ENCODE measurements at regions not wholly inside any gene's neighbourhood (a gene's known extent, or its start where the extent isn't known, plus 50 kb on each side); places are given as distances from the start of the nearest gene placed in this dataset.

DNA sequence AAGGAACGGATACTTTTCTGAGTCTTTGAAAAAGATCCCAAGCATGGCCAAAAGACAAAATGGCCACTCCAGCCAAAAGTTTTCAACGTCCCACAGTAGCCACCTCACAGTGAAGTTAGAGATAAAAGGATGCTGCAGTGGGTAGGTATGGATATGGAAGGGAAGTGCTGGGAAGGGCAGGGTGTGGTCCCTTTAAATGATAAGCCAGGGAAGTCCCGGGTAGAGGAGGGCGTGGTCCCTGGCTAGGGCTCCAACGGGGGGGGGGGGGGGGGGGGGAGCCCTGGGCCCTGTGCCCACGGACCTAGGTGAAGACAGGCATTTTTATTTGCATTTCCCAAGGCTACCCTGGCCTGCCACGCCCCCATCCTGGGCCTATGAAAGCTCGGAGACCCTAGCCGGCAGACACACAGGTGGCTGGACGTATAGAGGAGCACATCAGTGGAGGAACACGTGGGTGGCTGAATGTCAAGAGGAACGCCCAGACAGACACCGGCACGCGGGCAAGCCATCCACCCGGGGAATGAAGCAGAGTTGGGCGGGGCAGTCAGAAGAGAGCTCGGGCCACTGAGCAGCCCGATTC, 306.7 kb downstream of the NFIB start:
- peaks cover 17% of the 10 kb centered on the region for H3K9me3 Mint-ChIP-seq
- H3K4me1 Mint-ChIP-seq: no peaks in the 10 kb centered on the region
- ATAC-seq (replicated peaks; ENCODE audit: extremely low read depth, poor library complexity, severe bottlenecking): no peak
- no peaks in the 10 kb centered on the region for H3K27me3 Mint-ChIP-seq
- no peaks in the 10 kb centered on the region for H3K36me3 Mint-ChIP-seq (ENCODE audit: insufficient read depth)
- H3K27ac Mint-ChIP-seq (ENCODE audit: low read depth): no peak overlapping the region
- H3K4me3 Mint-ChIP-seq: no peak overlapping the region
- no peak for DNase-seq (ENCODE audit: low spot score in 2 of 2)

DNA sequence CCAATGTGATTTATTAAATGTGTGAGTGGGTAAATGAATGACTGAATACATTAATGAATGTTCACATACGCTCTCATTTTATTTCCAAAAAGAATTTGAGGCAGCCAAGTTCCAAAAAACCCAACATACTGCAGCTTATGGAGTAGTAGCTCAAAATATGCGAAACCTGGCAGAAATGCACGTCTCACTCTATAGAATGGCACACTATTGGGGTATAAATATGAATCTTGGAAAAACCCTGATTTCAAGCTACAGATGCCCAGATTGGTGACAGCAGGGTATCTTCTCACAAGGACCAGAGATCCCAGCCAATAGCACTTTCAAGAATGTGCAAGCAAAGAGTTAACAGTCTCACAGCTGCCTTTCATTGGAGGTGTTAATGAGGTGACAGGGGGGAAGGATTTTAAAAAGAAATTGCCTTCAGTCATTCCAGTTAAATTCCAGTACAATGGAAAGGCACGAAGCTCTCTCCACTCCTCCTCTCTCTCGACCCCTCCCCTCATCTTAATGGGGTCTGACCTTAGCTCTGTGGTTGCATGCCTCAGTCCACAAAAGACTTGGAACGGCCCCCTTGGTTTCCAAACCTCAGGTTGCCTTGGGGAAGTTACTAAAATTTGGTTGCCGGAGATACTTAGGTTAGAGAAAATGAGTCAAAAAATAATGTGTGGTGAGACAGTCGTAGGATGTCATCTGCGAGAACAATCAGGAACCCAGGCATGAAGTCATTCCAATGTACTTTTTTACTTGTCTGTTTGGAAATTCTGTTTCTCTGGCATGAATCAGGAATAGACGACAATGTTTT, 307.4 kb downstream of the NFIB start:
- ATAC-seq (replicated peaks; ENCODE audit: extremely low read depth, poor library complexity, severe bottlenecking): no peak
- H3K4me1 Mint-ChIP-seq: no peaks in the 10 kb centered on the region
- no peaks in the 10 kb centered on the region for H3K36me3 Mint-ChIP-seq (ENCODE audit: insufficient read depth)

GRCh38 chr9:14004110-14004509, 309.8 kb downstream of the NFIB start:
- no peak overlapping the region for H3K27ac Mint-ChIP-seq (ENCODE audit: low read depth)
- no peak for ATAC-seq (replicated peaks; ENCODE audit: extremely low read depth, poor library complexity, severe bottlenecking)

More for the DNA sequence above, 307.4 kb downstream of the NFIB start:
- no peaks in the 10 kb centered on the region for H3K27me3 Mint-ChIP-seq
- peaks cover 17% of the 10 kb centered on the region for H3K9me3 Mint-ChIP-seq
- DNase-seq (ENCODE audit: low spot score in 2 of 2): no peak
- no peak overlapping the region for H3K4me3 Mint-ChIP-seq
- no peak overlapping the region for H3K27ac Mint-ChIP-seq (ENCODE audit: low read depth)

DNA sequence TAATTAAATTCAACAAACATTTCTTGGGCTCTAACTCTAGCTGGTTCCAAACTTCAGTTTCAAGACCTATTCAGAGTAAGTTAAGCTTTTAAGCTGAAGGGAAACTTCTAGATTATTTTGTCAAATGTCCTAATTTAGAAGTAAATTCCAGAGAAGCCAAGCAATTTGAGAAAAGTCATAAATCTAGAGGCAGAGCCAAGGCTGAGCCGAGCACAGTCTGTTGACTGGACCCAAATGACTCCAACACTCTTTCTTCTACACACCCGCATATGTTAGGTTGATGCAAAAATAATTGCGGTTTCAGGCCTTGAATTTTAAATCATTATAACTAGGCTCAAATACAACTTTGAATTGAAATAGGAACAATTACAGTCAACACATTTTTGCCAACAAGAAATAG, 319.7 kb downstream of the NFIB start:
- Mint-ChIP-seq H3K4me3 (no peak overlapping the region), H3K4me1 (no peaks in the 10 kb centered on the region)
- DNase-seq (ENCODE audit: low spot score in 2 of 2): no peak

More at GRCh38 chr9:14004110-14004509, 309.8 kb downstream of the NFIB start:
- DNase-seq (ENCODE audit: low spot score in 2 of 2): no peak
- no peaks in the 10 kb centered on the region for H3K36me3 Mint-ChIP-seq (ENCODE audit: insufficient read depth)
- no peaks in the 10 kb centered on the region for H3K4me1 Mint-ChIP-seq
- no peak overlapping the region for H3K4me3 Mint-ChIP-seq
- peaks cover 19% of the 10 kb centered on the region for H3K9me3 Mint-ChIP-seq
- no peaks in the 10 kb centered on the region for H3K27me3 Mint-ChIP-seq

DNA sequence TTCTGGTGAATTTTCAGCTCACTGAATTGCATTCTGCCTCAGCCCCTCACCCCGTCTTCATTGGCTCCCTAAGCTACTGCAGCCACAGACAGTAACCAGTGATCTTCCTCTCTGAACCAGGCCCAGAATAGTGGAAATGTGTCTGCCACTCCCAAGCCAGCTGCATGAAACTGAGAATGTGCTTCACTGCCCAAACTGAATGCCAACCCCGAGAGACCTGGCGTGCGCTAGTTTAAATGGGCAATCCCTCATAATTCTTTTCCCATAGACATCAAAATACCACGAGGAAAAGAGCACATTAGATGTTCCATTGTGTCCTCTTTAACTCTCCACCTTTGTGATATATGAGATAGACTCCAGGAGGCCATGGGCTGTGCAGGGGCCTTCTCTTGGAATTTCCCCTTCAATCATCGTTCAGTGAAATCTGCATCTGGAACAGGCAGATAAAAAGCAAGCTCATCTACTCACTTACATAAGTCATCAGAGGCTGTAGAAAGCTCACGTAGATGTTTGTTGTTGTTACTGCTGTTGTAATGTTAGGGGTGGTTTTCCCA, 320.2 kb downstream of the NFIB start:
- Mint-ChIP-seq H3K36me3 (ENCODE audit: insufficient read depth) (no peaks in the 10 kb centered on the region), H3K4me1 (no peaks in the 10 kb centered on the region), H3K27me3 (no peaks in the 10 kb centered on the region), H3K9me3 (peaks cover under 1% of the 10 kb centered on the region), H3K4me3 (no peak overlapping the region), H3K27ac (ENCODE audit: low read depth) (no peak overlapping the region)
- DNase-seq (ENCODE audit: low spot score in 2 of 2) (no peak), ATAC-seq (replicated peaks; ENCODE audit: extremely low read depth, poor library complexity, severe bottlenecking) (no peak)

More for the DNA sequence above, 319.7 kb downstream of the NFIB start:
- Mint-ChIP-seq H3K27me3 (no peaks in the 10 kb centered on the region), H3K9me3 (peaks cover 5% of the 10 kb centered on the region), H3K27ac (ENCODE audit: low read depth) (no peak overlapping the region), H3K36me3 (ENCODE audit: insufficient read depth) (no peaks in the 10 kb centered on the region)
- no peak for ATAC-seq (replicated peaks; ENCODE audit: extremely low read depth, poor library complexity, severe bottlenecking)

- peaks cover 3% of the 10 kb centered on the region for H3K9me3 Mint-ChIP-seq
- no peak overlapping the region for H3K4me3 Mint-ChIP-seq
- H3K36me3 Mint-ChIP-seq (ENCODE audit: insufficient read depth): no peaks in the 10 kb centered on the region
- no peaks in the 10 kb centered on the region for H3K27me3 Mint-ChIP-seq
- no peak overlapping the region for H3K27ac Mint-ChIP-seq (ENCODE audit: low read depth)
- no peak for DNase-seq (ENCODE audit: low spot score in 2 of 2)
- no peaks in the 10 kb centered on the region for H3K4me1 Mint-ChIP-seq
- ATAC-seq (replicated peaks; ENCODE audit: extremely low read depth, poor library complexity, severe bottlenecking): no peak
Observed at GRCh38 chr9:13992138-13993088, 321.5 kb downstream of the NFIB start.

- no peaks in the 10 kb centered on the region for H3K36me3 Mint-ChIP-seq (ENCODE audit: insufficient read depth)
- H3K27ac Mint-ChIP-seq (ENCODE audit: low read depth): no peak overlapping the region
- H3K4me3 Mint-ChIP-seq: no peak overlapping the region
- H3K27me3 Mint-ChIP-seq: no peaks in the 10 kb centered on the region
- ATAC-seq (replicated peaks; ENCODE audit: extremely low read depth, poor library complexity, severe bottlenecking) (no peak), DNase-seq (ENCODE audit: low spot score in 2 of 2) (no peak)
- H3K4me1 Mint-ChIP-seq: no peaks in the 10 kb centered on the region
- peaks cover 13% of the 10 kb centered on the region for H3K9me3 Mint-ChIP-seq
Observed at GRCh38 chr9:13991395-13991794, 322.5 kb downstream of the NFIB start.

DNA sequence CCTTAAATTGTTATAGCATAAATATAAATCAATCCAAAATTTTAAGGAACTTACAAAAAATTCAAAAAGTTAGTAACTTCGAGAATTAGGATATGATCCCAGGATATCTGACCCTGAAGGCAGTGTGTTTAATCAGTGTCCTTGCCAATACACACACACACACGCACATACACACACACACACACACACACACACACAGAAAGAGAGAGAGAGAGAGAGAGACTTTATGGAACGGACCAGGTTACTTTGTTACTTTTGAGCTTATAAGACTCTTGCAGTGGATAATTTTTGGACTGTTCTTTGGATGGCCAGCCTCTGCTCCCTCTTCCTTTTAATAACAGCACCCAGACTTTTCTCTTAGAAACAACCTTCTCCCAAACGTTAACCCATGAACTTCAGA, 322.9 kb downstream of the NFIB start:
- Mint-ChIP-seq H3K27ac (ENCODE audit: low read depth) (no peak overlapping the region), H3K27me3 (no peaks in the 10 kb centered on the region), H3K36me3 (ENCODE audit: insufficient read depth) (no peaks in the 10 kb centered on the region), H3K4me1 (no peaks in the 10 kb centered on the region), H3K9me3 (peaks cover 14% of the 10 kb centered on the region), H3K4me3 (no peak overlapping the region)
- DNase-seq (ENCODE audit: low spot score in 2 of 2): no peak
- no peak for ATAC-seq (replicated peaks; ENCODE audit: extremely low read depth, poor library complexity, severe bottlenecking)

GRCh38 chr9:13990331-13990730, 323.6 kb downstream of the NFIB start:
- no peak overlapping the region for H3K4me3 Mint-ChIP-seq
- no peaks in the 10 kb centered on the region for H3K27me3 Mint-ChIP-seq
- peaks cover 14% of the 10 kb centered on the region for H3K9me3 Mint-ChIP-seq
- no peak for DNase-seq (ENCODE audit: low spot score in 2 of 2)
- H3K36me3 Mint-ChIP-seq (ENCODE audit: insufficient read depth): no peaks in the 10 kb centered on the region
- no peaks in the 10 kb centered on the region for H3K4me1 Mint-ChIP-seq
- no peak for ATAC-seq (replicated peaks; ENCODE audit: extremely low read depth, poor library complexity, severe bottlenecking)
- no peak overlapping the region for H3K27ac Mint-ChIP-seq (ENCODE audit: low read depth)

DNA sequence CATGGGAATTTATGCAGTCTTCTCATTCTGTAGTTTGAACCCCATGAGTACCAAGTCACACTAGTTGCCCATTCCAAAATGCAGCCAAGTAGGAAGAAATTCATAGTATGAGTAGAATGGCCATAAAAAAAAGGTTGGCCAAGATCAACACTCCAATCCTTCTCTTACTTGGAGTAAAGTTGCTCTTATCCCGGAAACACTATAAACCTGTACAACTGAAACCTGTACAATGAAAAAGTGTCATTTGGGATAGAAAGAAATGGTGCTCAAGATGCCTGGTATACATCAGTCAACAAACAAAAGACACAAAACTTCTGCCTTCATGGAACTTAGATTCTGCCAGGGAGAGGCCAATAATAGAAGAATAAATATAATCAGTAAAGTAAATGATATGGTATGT, 325.0 kb downstream of the NFIB start:
- Mint-ChIP-seq H3K9me3 (peaks cover 14% of the 10 kb centered on the region), H3K4me1 (no peaks in the 10 kb centered on the region), H3K4me3 (no peak overlapping the region), H3K36me3 (ENCODE audit: insufficient read depth) (no peaks in the 10 kb centered on the region), H3K27me3 (no peaks in the 10 kb centered on the region), H3K27ac (ENCODE audit: low read depth) (no peak overlapping the region)
- ATAC-seq (replicated peaks; ENCODE audit: extremely low read depth, poor library complexity, severe bottlenecking) (no peak), DNase-seq (ENCODE audit: low spot score in 2 of 2) (no peak)

DNA sequence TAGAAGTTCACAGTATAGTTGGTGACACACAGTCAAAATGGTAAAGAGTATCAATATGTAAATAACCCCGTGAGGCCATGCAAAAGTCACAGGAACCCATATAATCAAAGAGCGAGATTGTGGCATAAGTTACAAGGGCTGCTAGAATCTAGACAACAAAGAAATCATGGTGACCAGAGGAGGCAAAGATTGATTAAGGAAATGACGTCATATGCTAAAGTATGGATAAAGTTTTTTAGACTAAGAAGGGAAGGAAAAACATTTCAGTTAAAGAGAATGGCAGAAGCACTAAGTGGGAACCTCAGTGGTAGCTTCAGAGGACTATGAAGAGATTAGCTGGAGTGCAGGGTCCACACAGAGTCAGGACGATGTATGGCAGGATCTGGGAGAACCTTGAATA, 330.3 kb downstream of the NFIB start:
- Mint-ChIP-seq H3K36me3 (ENCODE audit: insufficient read depth) (no peaks in the 10 kb centered on the region), H3K9me3 (peaks cover 26% of the 10 kb centered on the region), H3K4me1 (no peaks in the 10 kb centered on the region), H3K27ac (ENCODE audit: low read depth) (no peak overlapping the region), H3K27me3 (no peaks in the 10 kb centered on the region), H3K4me3 (no peak overlapping the region)
- DNase-seq (ENCODE audit: low spot score in 2 of 2) (no peak), ATAC-seq (replicated peaks; ENCODE audit: extremely low read depth, poor library complexity, severe bottlenecking) (no peak)

- Mint-ChIP-seq H3K36me3 (ENCODE audit: insufficient read depth) (no peaks in the 10 kb centered on the region), H3K27me3 (no peaks in the 10 kb centered on the region), H3K27ac (ENCODE audit: low read depth) (no peak overlapping the region), H3K4me3 (no peak overlapping the region), H3K4me1 (no peaks in the 10 kb centered on the region), H3K9me3 (peaks cover 14% of the 10 kb centered on the region)
- ATAC-seq (replicated peaks; ENCODE audit: extremely low read depth, poor library complexity, severe bottlenecking): no peak
- no peak for DNase-seq (ENCODE audit: low spot score in 2 of 2)
Observed at GRCh38 chr9:13979941-13980318, 334.0 kb downstream of the NFIB start.
